ENCODE measurements at regions not wholly inside any gene's neighbourhood (a gene's known extent, or its start where the extent isn't known, plus 50 kb on each side); places are given as distances from the start of the nearest gene placed in this dataset.

GRCh38 chr4:137370679-137371078, 161.6 kb downstream of the PCDH18 start:
- TF ChIP-seq POLR2A (IDR thresholded peaks at IDR 0.05), result no peak
- TF ChIP-seq CTCF (IDR thresholded peaks at IDR 0.05), result no peak
